ENCODE measurements at regions not wholly inside any gene's neighbourhood (a gene's known extent, or its start where the extent isn't known, plus 50 kb on each side); places are given as distances from the start of the nearest gene placed in this dataset.

DNA sequence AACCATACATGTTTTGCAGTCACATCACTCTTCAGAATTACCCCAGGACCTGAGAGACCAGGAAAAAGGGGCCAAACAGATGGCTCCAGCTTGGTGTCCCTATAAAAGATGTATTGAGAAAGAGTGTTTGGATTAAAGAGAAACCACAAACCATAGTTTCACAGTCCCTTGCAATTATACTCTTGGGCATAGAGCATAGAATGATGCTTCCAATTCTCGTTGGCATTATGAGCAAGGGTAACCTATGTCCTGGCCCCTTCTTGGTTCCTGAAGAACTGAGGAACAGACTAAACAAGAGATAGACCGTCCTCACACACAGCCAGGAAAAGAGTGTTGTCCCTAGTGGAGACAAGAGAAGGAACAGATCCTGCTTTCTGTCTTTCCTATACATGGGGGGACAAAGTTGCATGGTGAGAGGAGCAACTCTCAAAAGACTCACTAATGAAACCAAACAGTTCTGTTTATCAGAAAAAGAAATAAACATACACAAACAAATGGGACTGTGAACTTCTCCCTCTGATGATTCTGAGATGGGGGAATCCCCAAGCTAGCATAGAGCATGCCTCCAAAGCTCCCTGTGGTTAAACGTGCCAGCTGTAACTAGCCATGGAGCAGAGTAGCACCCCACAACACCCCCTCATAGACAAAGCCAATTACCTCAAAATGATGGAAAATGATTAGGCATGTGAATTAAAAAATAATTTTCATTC, 908.6 kb downstream of the NTRK3 start:
- DNase-seq = no peak
- Mint-ChIP-seq H3K4me1 (peaks cover 20% of the 10 kb centered on the region), H3K27me3 (ENCODE audit: low read depth, poor library complexity) (peaks cover 3% of the 10 kb centered on the region), H3K27ac (no peak overlapping the region), H3K36me3 (ENCODE audit: low read depth) (no peaks in the 10 kb centered on the region), H3K4me3 (no peak overlapping the region), H3K9me3 (peaks cover 11% of the 10 kb centered on the region)
- TF ChIP-seq, protein P1, sequence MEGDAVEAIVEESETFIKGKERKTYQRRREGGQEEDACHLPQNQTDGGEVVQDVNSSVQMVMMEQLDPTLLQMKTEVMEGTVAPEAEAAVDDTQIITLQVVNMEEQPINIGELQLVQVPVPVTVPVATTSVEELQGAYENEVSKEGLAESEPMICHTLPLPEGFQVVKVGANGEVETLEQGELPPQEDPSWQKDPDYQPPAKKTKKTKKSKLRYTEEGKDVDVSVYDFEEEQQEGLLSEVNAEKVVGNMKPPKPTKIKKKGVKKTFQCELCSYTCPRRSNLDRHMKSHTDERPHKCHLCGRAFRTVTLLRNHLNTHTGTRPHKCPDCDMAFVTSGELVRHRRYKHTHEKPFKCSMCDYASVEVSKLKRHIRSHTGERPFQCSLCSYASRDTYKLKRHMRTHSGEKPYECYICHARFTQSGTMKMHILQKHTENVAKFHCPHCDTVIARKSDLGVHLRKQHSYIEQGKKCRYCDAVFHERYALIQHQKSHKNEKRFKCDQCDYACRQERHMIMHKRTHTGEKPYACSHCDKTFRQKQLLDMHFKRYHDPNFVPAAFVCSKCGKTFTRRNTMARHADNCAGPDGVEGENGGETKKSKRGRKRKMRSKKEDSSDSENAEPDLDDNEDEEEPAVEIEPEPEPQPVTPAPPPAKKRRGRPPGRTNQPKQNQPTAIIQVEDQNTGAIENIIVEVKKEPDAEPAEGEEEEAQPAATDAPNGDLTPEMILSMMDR (IDR thresholded peaks at IDR 0.05) = no peak

DNA sequence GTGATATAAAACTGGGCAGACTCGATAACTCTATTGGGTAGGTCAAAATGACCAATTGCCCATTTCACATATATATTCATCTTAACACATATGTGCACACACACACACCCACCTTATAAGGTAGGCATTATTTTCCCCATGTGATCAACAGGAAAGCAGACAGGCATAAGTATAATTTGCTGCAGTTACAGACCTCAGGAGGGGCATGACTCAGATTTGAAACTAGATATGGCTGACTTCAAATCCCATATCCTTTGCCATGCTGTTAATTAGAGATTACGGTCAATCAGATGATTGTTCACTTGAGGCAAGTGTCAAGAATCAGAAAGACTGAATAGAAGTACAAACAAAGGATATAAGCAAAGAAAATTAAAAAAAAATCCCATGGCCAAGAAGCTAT, 910.6 kb downstream of the NTRK3 start:
- Mint-ChIP-seq H3K36me3 (ENCODE audit: low read depth) (no peaks in the 10 kb centered on the region), H3K4me3 (no peak overlapping the region), H3K4me1 (peaks cover 20% of the 10 kb centered on the region), H3K9me3 (peaks cover 11% of the 10 kb centered on the region), H3K27me3 (ENCODE audit: low read depth, poor library complexity) (peaks cover 3% of the 10 kb centered on the region), H3K27ac (no peak overlapping the region)
- DNase-seq = no peak
- TF ChIP-seq, protein P1 (IDR thresholded peaks at IDR 0.05) = no peak

DNA sequence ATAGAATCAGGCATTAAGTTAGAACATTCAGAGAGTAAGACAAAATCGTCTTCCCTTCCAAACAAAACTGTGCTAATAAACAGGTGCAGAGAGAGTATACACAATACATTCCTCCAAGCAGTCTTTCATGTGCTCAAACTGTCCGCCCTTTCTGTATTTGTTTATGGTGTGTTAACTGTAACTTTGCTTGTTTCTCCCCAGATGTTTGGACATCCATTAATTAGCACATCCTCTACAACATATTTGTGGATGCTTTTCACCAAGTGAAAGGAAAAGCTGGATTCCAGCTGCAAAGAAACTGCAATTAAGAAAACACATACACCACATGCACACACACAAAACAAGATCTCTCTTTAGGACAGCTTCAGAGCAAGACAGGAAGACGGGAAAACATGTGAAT, 912.6 kb downstream of the NTRK3 start:
- Mint-ChIP-seq H3K27ac (no peak overlapping the region), H3K4me3 (no peak overlapping the region), H3K9me3 (peaks cover 11% of the 10 kb centered on the region), H3K36me3 (ENCODE audit: low read depth) (no peaks in the 10 kb centered on the region), H3K4me1 (peaks cover 11% of the 10 kb centered on the region), H3K27me3 (ENCODE audit: low read depth, poor library complexity) (peaks cover 7% of the 10 kb centered on the region)
- no peak for DNase-seq
- TF ChIP-seq, protein P1 (IDR thresholded peaks at IDR 0.05) = no peak

- H3K27ac Mint-ChIP-seq = no peak overlapping the region
- no peak overlapping the region for H3K4me3 Mint-ChIP-seq
- H3K4me1 Mint-ChIP-seq = no peaks in the 10 kb centered on the region
Observed at GRCh38 chr15:87340370-87340769, 916.2 kb downstream of the NTRK3 start.

GRCh38 chr15:87326269-87326668, 930.3 kb downstream of the NTRK3 start:
- TF ChIP-seq, protein P1 (IDR thresholded peaks at IDR 0.05) = no peak
- no peaks in the 10 kb centered on the region for H3K36me3 Mint-ChIP-seq (ENCODE audit: low read depth)
- DNase-seq = no peak
- H3K27me3 Mint-ChIP-seq (ENCODE audit: low read depth, poor library complexity) = peaks cover 3% of the 10 kb centered on the region
- H3K27ac Mint-ChIP-seq = no peak overlapping the region
- H3K4me3 Mint-ChIP-seq = no peak overlapping the region
- no peaks in the 10 kb centered on the region for H3K4me1 Mint-ChIP-seq
- H3K9me3 Mint-ChIP-seq = peaks cover 15% of the 10 kb centered on the region

More at GRCh38 chr15:87340370-87340769, 916.2 kb downstream of the NTRK3 start:
- TF ChIP-seq, protein P1 (IDR thresholded peaks at IDR 0.05) = no peak
- DNase-seq = no peak
- Mint-ChIP-seq H3K27me3 (ENCODE audit: low read depth, poor library complexity) (peaks cover 7% of the 10 kb centered on the region), H3K9me3 (peaks cover under 1% of the 10 kb centered on the region), H3K36me3 (ENCODE audit: low read depth) (no peaks in the 10 kb centered on the region)

DNA sequence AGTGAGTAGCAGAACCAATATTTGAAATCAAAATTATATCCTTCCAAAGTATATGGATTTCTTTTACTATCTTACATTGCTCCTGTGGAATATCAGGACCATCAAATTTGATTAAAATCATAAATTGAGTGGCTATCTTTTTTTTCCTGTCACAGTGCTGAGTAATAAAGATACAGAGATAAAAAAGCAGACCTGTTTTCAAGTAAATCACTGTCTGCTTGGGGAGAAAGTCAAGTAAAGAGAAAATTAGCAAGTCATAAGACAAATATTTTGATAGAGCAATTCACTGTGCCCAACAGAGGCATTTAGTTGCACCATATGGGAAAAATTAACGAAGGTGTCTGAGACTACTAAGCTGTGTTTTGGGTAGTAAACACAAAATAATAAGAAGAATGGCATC, 933.7 kb downstream of the NTRK3 start:
- H3K27me3 Mint-ChIP-seq (ENCODE audit: low read depth, poor library complexity) = peaks cover 3% of the 10 kb centered on the region
- peaks cover 25% of the 10 kb centered on the region for H3K4me1 Mint-ChIP-seq
- no peak for DNase-seq
- TF ChIP-seq, protein P1 (IDR thresholded peaks at IDR 0.05) = no peak
- no peaks in the 10 kb centered on the region for H3K9me3 Mint-ChIP-seq
- no peaks in the 10 kb centered on the region for H3K36me3 Mint-ChIP-seq (ENCODE audit: low read depth)
- no peak overlapping the region for H3K27ac Mint-ChIP-seq
- H3K4me3 Mint-ChIP-seq = no peak overlapping the region

Data from nephron progenitor cell (in vitro differentiated cells).